GM13976 (cell line): ENCODE measurements at regions not wholly inside any gene's neighbourhood (a gene's known extent, or its start where the extent isn't known, plus 50 kb on each side); places are given as distances from the start of the nearest gene placed in this dataset.

Source experiments
- DNase-seq: peaks from one replicate; pipeline ENCODE4 v3.0.0; 2012; ENCODE audit warnings: low spot score
- in situ Hi-C: fragments of 300-500 bp; cut with MboI; formaldehyde crosslinking; loops from one replicate; pipeline ENCODE4 v1.12.0; 2022; ENCODE audit warnings: low sequenced_read_pairs, mixed read lengths, inconsistent platforms; ENCODE audit not compliant: unreplicated experiment
- TF ChIP-seq, protein P1 (sequence below): IDR thresholded peaks from 2 replicates; pipeline ENCODE4 v1.5.1; 2012; ENCODE audit warnings: borderline replicate concordance, mild to moderate bottlenecking; ENCODE audit not compliant: insufficient read depth; ENCODE audit errors: extremely low read depth, missing control alignments, control extremely low read depth

DNA sequence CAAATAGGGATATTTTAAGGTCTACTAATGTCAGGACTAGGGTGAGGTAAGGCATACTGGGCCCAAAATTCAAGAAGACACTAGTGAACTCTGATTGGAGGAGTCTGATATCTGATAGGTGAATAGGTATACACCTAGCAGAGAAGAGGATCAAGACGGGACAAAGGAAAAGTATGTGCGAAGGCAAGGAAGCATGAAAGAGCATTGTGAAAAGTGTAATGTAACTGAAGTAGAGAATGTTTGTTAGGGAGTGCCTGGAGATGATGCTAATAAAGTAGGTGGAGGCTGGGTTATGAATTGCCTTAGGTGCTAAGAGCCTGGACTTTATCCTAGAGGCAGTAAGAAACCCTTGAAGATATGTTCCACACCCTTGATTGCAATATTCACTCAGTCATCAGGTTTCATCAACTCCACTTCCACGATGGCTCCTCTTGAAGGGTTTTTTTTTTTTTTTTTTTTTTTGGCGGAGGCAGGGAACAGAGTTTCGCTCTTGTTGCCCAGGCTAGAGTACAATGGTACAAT is 49.9 kb upstream of the XIAP start:
- TF ChIP-seq, protein P1, sequence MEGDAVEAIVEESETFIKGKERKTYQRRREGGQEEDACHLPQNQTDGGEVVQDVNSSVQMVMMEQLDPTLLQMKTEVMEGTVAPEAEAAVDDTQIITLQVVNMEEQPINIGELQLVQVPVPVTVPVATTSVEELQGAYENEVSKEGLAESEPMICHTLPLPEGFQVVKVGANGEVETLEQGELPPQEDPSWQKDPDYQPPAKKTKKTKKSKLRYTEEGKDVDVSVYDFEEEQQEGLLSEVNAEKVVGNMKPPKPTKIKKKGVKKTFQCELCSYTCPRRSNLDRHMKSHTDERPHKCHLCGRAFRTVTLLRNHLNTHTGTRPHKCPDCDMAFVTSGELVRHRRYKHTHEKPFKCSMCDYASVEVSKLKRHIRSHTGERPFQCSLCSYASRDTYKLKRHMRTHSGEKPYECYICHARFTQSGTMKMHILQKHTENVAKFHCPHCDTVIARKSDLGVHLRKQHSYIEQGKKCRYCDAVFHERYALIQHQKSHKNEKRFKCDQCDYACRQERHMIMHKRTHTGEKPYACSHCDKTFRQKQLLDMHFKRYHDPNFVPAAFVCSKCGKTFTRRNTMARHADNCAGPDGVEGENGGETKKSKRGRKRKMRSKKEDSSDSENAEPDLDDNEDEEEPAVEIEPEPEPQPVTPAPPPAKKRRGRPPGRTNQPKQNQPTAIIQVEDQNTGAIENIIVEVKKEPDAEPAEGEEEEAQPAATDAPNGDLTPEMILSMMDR: no peak
- in situ Hi-C loops: no loop called here
- DNase-seq: no peak
